Ishikawa (cell line): ENCODE measurements at regions not wholly inside any gene's neighbourhood (a gene's known extent, or its start where the extent isn't known, plus 50 kb on each side); places are given as distances from the start of the nearest gene placed in this dataset.

ENCODE experiments used
- CEBPB ChIP-seq: IDR thresholded peaks from 2 replicates; pipeline ENCODE4 v1.6.1; 2012
- CREB1 ChIP-seq: IDR thresholded peaks from 2 replicates; pipeline ENCODE4 v1.6.1; 2012; ENCODE audit warnings: low read depth
- EGR1 ChIP-seq: IDR thresholded peaks from 2 replicates; pipeline ENCODE4 v1.6.1; 2012
- EP300 ChIP-seq: IDR thresholded peaks from 2 replicates; pipeline ENCODE4 v1.6.1; 2012; ENCODE audit warnings: borderline replicate concordance
- FOXM1 ChIP-seq: IDR thresholded peaks from 2 replicates; pipeline ENCODE4 v1.6.1; 2012; ENCODE audit warnings: low read depth, borderline replicate concordance
- NFIC ChIP-seq: IDR thresholded peaks from 2 replicates; pipeline ENCODE4 v1.6.1; 2012
- RAD21 ChIP-seq: IDR thresholded peaks from 2 replicates; pipeline ENCODE4 v1.6.1; 2012; ENCODE audit warnings: low read depth
- TAF1 ChIP-seq: IDR thresholded peaks from 2 replicates; pipeline ENCODE4 v1.6.1; 2012; ENCODE audit warnings: low read depth, mild to moderate bottlenecking
- TCF12 ChIP-seq: IDR thresholded peaks from 2 replicates; pipeline ENCODE4 v1.6.1; 2012; ENCODE audit warnings: low read depth
- TEAD4 ChIP-seq: IDR thresholded peaks from 2 replicates; pipeline ENCODE4 v1.6.1; 2012
- YY1 ChIP-seq: IDR thresholded peaks from 2 replicates; pipeline ENCODE4 v1.6.1; 2012; ENCODE audit warnings: low read depth
- ZBTB7A ChIP-seq: IDR thresholded peaks from 2 replicates; pipeline ENCODE4 v1.6.1; 2012; ENCODE audit warnings: low read depth
- TF ChIP-seq, protein P1 (sequence below): IDR thresholded peaks from 2 replicates; pipeline ENCODE4 v1.6.1; 2012; ENCODE audit warnings: low read depth, mild to moderate bottlenecking
- TF ChIP-seq, protein P2 (sequence below): IDR thresholded peaks from 2 replicates; pipeline ENCODE4 v1.6.1; 2012
- TF ChIP-seq, protein P3 (sequence below): IDR thresholded peaks from 2 replicates; pipeline ENCODE4 v1.6.1; 2012

DNA sequence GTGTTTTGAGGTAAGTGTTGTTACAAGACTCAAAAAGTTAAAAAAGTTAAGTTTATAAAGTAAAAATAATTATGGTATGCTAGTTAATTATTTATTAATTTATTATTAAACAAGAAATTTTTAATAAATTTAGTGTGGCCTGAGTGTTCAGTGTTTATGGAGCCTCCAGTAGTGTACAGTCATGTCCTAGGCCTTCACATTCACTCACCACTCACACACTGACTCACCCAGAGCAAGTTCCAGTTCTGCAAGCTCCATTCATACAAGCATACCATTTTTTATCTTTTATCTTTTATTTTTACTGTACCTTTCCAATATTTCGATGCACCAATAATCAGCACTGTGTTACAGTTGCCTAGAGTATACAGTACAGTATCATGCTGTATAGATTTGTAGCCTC, 381.2 kb upstream of the MGMT start:
- TF ChIP-seq CEBPB, result no peak
- TF ChIP-seq NFIC, result no peak
- TF ChIP-seq RAD21, result no peak
- no peak for TF ChIP-seq EGR1
- no peak for TF ChIP-seq CREB1
- TF ChIP-seq YY1, result no peak
- TF ChIP-seq TCF12, result no peak
- TF ChIP-seq, protein P1, sequence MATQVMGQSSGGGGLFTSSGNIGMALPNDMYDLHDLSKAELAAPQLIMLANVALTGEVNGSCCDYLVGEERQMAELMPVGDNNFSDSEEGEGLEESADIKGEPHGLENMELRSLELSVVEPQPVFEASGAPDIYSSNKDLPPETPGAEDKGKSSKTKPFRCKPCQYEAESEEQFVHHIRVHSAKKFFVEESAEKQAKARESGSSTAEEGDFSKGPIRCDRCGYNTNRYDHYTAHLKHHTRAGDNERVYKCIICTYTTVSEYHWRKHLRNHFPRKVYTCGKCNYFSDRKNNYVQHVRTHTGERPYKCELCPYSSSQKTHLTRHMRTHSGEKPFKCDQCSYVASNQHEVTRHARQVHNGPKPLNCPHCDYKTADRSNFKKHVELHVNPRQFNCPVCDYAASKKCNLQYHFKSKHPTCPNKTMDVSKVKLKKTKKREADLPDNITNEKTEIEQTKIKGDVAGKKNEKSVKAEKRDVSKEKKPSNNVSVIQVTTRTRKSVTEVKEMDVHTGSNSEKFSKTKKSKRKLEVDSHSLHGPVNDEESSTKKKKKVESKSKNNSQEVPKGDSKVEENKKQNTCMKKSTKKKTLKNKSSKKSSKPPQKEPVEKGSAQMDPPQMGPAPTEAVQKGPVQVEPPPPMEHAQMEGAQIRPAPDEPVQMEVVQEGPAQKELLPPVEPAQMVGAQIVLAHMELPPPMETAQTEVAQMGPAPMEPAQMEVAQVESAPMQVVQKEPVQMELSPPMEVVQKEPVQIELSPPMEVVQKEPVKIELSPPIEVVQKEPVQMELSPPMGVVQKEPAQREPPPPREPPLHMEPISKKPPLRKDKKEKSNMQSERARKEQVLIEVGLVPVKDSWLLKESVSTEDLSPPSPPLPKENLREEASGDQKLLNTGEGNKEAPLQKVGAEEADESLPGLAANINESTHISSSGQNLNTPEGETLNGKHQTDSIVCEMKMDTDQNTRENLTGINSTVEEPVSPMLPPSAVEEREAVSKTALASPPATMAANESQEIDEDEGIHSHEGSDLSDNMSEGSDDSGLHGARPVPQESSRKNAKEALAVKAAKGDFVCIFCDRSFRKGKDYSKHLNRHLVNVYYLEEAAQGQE, result no peak

DNA sequence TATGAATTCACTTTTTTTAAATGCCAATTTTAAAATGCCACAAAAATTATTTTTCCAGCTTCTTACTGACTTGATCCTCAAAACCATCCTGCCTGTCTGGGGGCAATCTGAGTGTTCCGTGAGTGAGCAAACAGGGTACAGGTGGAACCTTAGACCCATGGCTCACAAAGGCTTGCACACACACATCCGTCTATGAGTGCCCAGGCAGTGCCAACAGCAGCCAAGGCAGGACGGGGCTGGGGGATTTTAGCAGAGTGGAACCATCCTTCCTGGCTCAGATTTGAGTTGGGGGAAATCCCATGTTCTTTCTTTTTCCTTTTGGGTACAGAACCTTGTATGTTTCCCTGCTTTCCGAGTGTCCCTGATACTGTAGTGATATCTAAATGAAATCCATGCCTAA, 377.7 kb upstream of the MGMT start:
- TF ChIP-seq CEBPB (no peak), FOXM1 (no peak), TEAD4 (no peak)
- TF ChIP-seq, protein P1, result no peak

DNA sequence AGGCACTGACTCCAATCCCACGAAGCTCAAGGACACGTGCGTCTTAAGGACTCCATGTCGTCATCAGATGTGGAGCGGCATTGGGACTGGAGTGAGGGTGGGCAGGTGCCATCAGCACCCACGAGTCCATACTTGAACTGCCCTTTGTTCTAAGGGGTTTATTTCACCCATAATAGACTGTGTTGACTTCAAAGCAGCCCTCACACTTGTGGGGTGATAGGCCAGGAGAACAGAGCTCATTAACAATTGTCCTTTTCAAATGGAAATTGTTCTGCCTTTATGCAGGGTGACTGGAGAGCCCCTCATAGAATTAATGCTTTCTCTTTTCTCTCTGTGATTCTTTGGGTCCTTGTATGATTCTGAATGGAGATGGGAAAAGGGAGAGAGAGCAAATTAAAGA, 376.9 kb upstream of the MGMT start:
- TF ChIP-seq CREB1, result no peak
- no peak for TF ChIP-seq ZBTB7A
- TF ChIP-seq, protein P2, sequence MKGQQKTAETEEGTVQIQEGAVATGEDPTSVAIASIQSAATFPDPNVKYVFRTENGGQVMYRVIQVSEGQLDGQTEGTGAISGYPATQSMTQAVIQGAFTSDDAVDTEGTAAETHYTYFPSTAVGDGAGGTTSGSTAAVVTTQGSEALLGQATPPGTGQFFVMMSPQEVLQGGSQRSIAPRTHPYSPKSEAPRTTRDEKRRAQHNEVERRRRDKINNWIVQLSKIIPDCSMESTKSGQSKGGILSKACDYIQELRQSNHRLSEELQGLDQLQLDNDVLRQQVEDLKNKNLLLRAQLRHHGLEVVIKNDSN, result no peak
- TF ChIP-seq, protein P1, result no peak
- TF ChIP-seq FOXM1, result no peak
- TF ChIP-seq YY1, result no peak
- TF ChIP-seq, protein P3, sequence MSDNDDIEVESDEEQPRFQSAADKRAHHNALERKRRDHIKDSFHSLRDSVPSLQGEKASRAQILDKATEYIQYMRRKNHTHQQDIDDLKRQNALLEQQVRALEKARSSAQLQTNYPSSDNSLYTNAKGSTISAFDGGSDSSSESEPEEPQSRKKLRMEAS, result no peak
- no peak for TF ChIP-seq TCF12
- no peak for TF ChIP-seq TEAD4
- no peak for TF ChIP-seq CEBPB
- TF ChIP-seq RAD21, result no peak
- TF ChIP-seq EP300, result no peak
- no peak for TF ChIP-seq NFIC
- TF ChIP-seq EGR1, result no peak
- no peak for TF ChIP-seq TAF1

DNA sequence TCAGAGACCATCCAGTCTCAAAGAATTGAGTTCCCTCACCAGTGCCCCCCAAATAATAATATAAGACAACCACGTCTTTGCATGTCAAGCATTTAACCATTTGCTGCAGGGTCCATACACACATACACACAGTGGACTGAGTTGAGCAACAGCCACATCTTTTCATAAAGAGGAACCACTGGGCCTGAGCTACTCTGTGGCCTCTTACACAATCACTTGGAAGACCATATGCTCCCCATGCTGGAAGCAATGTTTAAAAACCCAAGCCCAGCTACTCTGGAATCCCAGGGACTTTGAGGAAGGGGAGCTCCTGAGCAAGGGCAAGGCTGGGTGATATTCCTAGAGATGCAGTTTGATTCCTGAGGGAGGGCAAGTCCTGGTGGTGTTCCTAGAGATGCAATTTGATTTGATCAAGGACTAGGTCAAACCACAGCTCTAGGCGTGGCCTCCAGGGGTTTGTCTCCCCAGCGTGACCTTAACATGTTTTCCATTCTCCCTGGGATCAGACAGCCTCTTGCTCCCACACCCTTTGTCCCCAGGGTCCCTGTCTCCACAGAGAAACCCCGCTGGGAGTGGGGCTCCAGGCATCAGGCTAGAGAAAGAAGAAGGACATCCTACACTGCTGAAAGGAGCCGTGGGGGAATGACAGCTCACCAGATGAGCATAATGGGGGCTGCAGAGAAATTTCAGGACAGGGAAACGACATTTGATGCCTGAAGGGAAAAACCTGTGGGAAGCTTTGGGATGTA, 376.2 kb upstream of the MGMT start:
- TF ChIP-seq YY1 (no peak), TAF1 (no peak), NFIC (no peak), EGR1 (no peak), EP300 (no peak)
- TF ChIP-seq, protein P2, result no peak

DNA sequence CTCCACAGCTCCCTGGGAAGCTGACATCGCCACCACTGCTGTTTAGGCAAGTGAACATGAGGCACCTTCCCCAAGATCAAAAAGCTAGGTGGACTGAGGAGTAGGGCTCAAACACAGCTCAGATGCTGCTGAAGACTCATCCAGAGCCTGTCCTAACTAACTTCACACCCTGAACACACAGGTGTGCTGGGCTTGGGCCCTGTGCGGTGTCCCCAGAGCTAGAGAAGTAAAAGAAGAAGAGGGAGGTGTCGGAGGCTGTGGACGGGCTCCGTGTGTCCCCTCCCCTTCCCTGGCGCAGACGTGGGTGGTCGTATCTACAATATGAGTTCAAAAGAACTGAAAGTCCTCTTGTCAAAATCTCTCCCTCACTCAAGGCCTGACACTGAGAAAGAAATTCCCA, 373.4 kb upstream of the MGMT start:
- TF ChIP-seq, protein P1, result no peak
- TF ChIP-seq TCF12 (no peak), YY1 (no peak), EP300 (no peak), NFIC (no peak), ZBTB7A (no peak), TAF1 (no peak), CEBPB (no peak), CREB1 (no peak), FOXM1 (no peak)
- TF ChIP-seq, protein P2, result no peak
- TF ChIP-seq, protein P3, result no peak
